ENCODE measurements at regions not wholly inside any gene's neighbourhood (a gene's known extent, or its start where the extent isn't known, plus 50 kb on each side); places are given as distances from the start of the nearest gene placed in this dataset.
"Not testable (repeated sequence)": the region's sequence is repeated elsewhere in the genome, so short reads cannot be mapped to it uniquely, and the experiment has no call there.

DNA sequence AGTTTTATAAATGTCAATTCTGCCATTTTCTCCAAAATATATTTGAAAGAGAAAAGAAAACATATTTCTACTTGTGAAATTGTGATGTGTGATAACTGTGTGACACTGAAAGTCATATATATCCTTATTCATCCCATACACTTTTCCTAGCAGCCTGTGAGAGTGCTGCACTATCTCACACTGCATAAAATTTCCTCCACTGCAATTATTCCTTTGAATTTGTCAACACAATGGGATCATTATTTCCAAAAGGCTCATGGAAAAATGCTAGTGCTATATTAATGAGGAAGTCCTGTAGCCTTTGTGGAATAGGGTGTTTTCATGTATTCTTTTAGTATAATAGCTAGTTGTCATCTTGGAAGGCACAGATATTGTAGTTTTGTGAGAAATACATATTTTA lies 504.1 kb downstream of the RPL10L start:
- Histone ChIP-seq H3K4me1 (ENCODE audit: insufficient read depth, low read length) (no peaks in the 10 kb centered on the region), H3K9me3 (ENCODE audit: control insufficient read depth, insufficient read depth, low read length) (no peaks in the 10 kb centered on the region; the same call in 1 of the 2 replicates), H3K9ac (ENCODE audit: low read depth, low read length) (no peak overlapping the region), H3K36me3 (ENCODE audit: insufficient read depth, low read length) (no peaks in the 10 kb centered on the region)

GRCh38 chr14:46147024-46147423 lies 504.6 kb downstream of the RPL10L start:
- Histone ChIP-seq H3K9me3 (ENCODE audit: control insufficient read depth, insufficient read depth, low read length) (no peaks in the 10 kb centered on the region; the same call in 1 of the 2 replicates), H3K9ac (ENCODE audit: low read depth, low read length) (no peak overlapping the region), H3K4me1 (ENCODE audit: insufficient read depth, low read length) (no peaks in the 10 kb centered on the region), H3K36me3 (ENCODE audit: insufficient read depth, low read length) (no peaks in the 10 kb centered on the region)

DNA sequence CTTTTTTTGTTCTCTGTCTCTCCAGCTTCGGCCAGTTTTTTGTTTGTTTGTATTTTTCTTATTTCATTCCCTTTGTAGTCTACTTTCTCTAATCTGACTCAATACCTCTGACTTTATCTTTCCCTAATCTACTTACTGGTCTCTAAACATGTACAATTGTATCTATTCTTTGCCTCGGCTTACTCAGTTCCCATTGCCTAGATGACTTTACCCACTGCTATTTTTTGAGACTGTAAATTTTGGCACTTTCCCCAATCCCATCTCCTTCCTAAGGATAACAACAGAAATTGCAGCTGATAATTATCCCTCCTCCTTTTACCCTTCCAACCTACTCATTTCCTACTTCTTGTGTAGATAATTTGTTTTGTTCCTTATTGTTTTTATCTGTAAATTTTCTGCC lies 511.1 kb downstream of the RPL10L start:
- Histone ChIP-seq H3K9ac (ENCODE audit: low read depth, low read length) (no peak overlapping the region), H3K36me3 (ENCODE audit: insufficient read depth, low read length) (no peaks in the 10 kb centered on the region), H3K9me3 (ENCODE audit: control insufficient read depth, insufficient read depth, low read length) (no peaks in the 10 kb centered on the region), H3K4me1 (ENCODE audit: insufficient read depth, low read length) (peaks cover 5% of the 10 kb centered on the region; the same call in 1 of the 2 replicates)

- Histone ChIP-seq H3K9ac (ENCODE audit: low read depth, low read length) (no peak overlapping the region), H3K4me1 (ENCODE audit: insufficient read depth, low read length) (peaks cover 5% of the 10 kb centered on the region; the same call in 1 of the 2 replicates), H3K9me3 (ENCODE audit: control insufficient read depth, insufficient read depth, low read length) (no peaks in the 10 kb centered on the region), H3K36me3 (ENCODE audit: insufficient read depth, low read length) (no peaks in the 10 kb centered on the region)
These were observed 511.9 kb downstream of the RPL10L start for GRCh38 chr14:46139649-46140048.

- no peaks in the 10 kb centered on the region for H3K9me3 ChIP-seq (ENCODE audit: control insufficient read depth, insufficient read depth, low read length)
- peaks cover 5% of the 10 kb centered on the region; the same call in 1 of the 2 replicates for H3K4me1 ChIP-seq (ENCODE audit: insufficient read depth, low read length)
- H3K9ac ChIP-seq (ENCODE audit: low read depth, low read length), result no peak overlapping the region
- H3K36me3 ChIP-seq (ENCODE audit: insufficient read depth, low read length), result no peaks in the 10 kb centered on the region
These were observed 513.8 kb downstream of the RPL10L start for GRCh38 chr14:46137786-46138185.

DNA sequence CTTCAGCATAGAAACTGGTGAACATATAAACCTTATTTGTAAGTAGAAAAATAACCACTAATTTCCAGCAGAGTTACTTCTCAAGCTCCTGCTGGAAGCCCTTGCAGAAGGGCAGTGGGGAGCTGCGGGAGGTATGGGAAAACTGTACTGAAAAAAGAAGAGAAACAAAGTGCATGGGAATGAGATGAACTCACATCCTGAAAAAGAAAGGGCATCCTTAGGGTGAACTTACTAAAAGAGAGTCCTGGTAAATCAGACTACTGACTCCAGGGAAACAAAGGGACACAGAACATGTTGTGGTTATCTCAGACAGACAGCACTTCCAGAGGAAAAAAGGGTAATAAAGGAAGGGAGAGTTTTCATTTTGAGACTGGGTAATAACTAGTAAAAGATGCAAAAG lies 515.1 kb downstream of the RPL10L start:
- Histone ChIP-seq H3K36me3 (ENCODE audit: insufficient read depth, low read length) (no peaks in the 10 kb centered on the region), H3K9ac (ENCODE audit: low read depth, low read length) (no peak overlapping the region), H3K4me1 (ENCODE audit: insufficient read depth, low read length) (peaks cover 5% of the 10 kb centered on the region; the same call in 1 of the 2 replicates), H3K9me3 (ENCODE audit: control insufficient read depth, insufficient read depth, low read length) (no peaks in the 10 kb centered on the region)

DNA sequence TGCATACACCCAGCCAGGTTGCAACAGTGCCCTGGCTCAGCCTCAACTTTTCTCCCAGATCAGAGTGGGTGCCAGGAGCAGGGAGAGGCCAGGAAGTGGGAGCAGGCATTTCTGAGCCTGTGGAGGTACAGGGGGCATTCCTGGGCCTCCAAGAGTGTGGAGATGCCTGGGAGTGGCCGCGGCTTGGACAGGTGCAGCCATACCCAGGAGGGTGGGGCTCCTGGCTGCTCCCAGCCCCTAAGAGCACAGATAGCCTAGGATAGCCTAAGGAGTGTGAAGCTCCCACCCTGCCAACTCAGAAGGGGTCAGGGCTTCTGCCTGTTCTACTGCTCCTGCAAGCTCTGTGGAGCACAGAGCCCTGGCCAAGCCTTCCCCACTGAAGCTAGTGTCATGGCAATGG lies 543.4 kb downstream of the RPL10L start:
- Histone ChIP-seq H3K9ac (ENCODE audit: low read depth, low read length) (no peak overlapping the region), H3K9me3 (ENCODE audit: control insufficient read depth, insufficient read depth, low read length) (peaks cover 3% of the 10 kb centered on the region; the same call in 1 of the 2 replicates), H3K4me1 (ENCODE audit: insufficient read depth, low read length) (no peaks in the 10 kb centered on the region), H3K36me3 (ENCODE audit: insufficient read depth, low read length) (no peaks in the 10 kb centered on the region)

- H3K9ac ChIP-seq (ENCODE audit: low read depth, low read length); H3K9me3 ChIP-seq (ENCODE audit: control insufficient read depth, insufficient read depth, low read length); H3K4me1 ChIP-seq (ENCODE audit: insufficient read depth, low read length); H3K36me3 ChIP-seq (ENCODE audit: insufficient read depth, low read length): not testable (repeated sequence)
These were observed 550.7 kb downstream of the RPL10L start for GRCh38 chr14:46100901-46101300.

- no peaks in the 10 kb centered on the region for H3K36me3 ChIP-seq (ENCODE audit: insufficient read depth, low read length)
- H3K4me1 ChIP-seq (ENCODE audit: insufficient read depth, low read length), result no peaks in the 10 kb centered on the region
- H3K9me3 ChIP-seq (ENCODE audit: control insufficient read depth, insufficient read depth, low read length), result no peaks in the 10 kb centered on the region
- H3K9ac ChIP-seq (ENCODE audit: low read depth, low read length), result no peak overlapping the region
These were observed 559.8 kb downstream of the RPL10L start for GRCh38 chr14:46091819-46092218.

GRCh38 chr14:46087604-46088003 lies 564.0 kb downstream of the RPL10L start:
- Histone ChIP-seq H3K9ac (ENCODE audit: low read depth, low read length) (no peak overlapping the region), H3K4me1 (ENCODE audit: insufficient read depth, low read length) (no peaks in the 10 kb centered on the region), H3K36me3 (ENCODE audit: insufficient read depth, low read length) (no peaks in the 10 kb centered on the region), H3K9me3 (ENCODE audit: control insufficient read depth, insufficient read depth, low read length) (no peaks in the 10 kb centered on the region)

- no peaks in the 10 kb centered on the region for H3K36me3 ChIP-seq (ENCODE audit: insufficient read depth, low read length)
- H3K4me1 ChIP-seq (ENCODE audit: insufficient read depth, low read length), result no peaks in the 10 kb centered on the region
- no peaks in the 10 kb centered on the region for H3K9me3 ChIP-seq (ENCODE audit: control insufficient read depth, insufficient read depth, low read length)
- H3K9ac ChIP-seq (ENCODE audit: low read depth, low read length), result no peak overlapping the region
These were observed 577.5 kb downstream of the RPL10L start for GRCh38 chr14:46074061-46074460.

DNA sequence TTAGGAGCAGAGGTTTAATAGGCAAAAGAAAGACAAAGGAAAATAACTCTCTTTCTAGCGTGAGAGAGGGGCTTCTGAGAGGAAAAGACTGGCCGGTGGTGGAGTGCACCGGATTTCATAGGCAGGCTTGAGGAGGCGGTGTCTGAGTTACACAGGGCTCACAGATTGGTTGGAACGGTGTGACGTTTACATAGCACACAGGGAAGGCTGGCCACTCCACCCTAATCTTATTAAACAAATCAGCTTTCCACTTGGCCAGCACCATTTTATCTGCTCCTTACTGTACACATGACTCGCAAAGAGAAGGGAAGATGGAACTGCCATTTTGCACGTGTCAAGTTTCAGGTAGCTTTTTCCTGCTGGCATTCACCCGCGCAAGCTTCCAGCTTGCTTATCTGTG lies 587.7 kb downstream of the RPL10L start:
- Histone ChIP-seq H3K36me3 (ENCODE audit: insufficient read depth, low read length) (no peaks in the 10 kb centered on the region), H3K9me3 (ENCODE audit: control insufficient read depth, insufficient read depth, low read length) (no peaks in the 10 kb centered on the region), H3K4me1 (ENCODE audit: insufficient read depth, low read length) (no peaks in the 10 kb centered on the region), H3K9ac (ENCODE audit: low read depth, low read length) (no peak overlapping the region; the same call in 1 of the 2 replicates)

- H3K4me1 ChIP-seq (ENCODE audit: insufficient read depth, low read length), result no peaks in the 10 kb centered on the region
- H3K9me3 ChIP-seq (ENCODE audit: control insufficient read depth, insufficient read depth, low read length), result no peaks in the 10 kb centered on the region
- H3K36me3 ChIP-seq (ENCODE audit: insufficient read depth, low read length), result no peaks in the 10 kb centered on the region
- H3K9ac ChIP-seq (ENCODE audit: low read depth, low read length), result no peak overlapping the region
These were observed 592.5 kb downstream of the RPL10L start for GRCh38 chr14:46058964-46059563.

DNA sequence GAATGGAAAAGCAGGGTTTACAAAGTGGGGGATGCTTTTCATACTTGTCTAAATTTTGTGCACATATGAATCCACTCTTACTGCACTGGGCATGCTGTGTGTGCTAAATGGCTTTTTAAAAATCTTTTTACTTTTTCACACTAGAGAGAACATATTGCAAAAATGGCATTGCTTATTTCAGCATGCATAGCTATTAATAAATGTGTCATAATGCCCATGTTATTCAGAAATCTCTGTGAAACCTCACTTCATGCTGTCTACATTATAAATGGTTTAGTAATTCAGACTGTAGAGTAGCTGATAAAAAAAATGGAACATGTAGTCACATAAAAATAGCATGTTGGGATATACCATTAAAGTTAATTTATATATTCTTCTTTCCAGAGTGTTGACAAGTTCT lies 593.8 kb downstream of the RPL10L start:
- H3K36me3 ChIP-seq (ENCODE audit: insufficient read depth, low read length), result no peaks in the 10 kb centered on the region
- no peak overlapping the region for H3K9ac ChIP-seq (ENCODE audit: low read depth, low read length)
- no peaks in the 10 kb centered on the region for H3K4me1 ChIP-seq (ENCODE audit: insufficient read depth, low read length)
- no peaks in the 10 kb centered on the region for H3K9me3 ChIP-seq (ENCODE audit: control insufficient read depth, insufficient read depth, low read length)

GRCh38 chr14:46054526-46054925 lies 597.1 kb downstream of the RPL10L start:
- Histone ChIP-seq H3K9me3 (ENCODE audit: control insufficient read depth, insufficient read depth, low read length) (no peaks in the 10 kb centered on the region), H3K4me1 (ENCODE audit: insufficient read depth, low read length) (0 out of 2 replicates have a peak, but pooled peaks cover 4% of the 10 kb centered on the region), H3K36me3 (ENCODE audit: insufficient read depth, low read length) (no peaks in the 10 kb centered on the region), H3K9ac (ENCODE audit: low read depth, low read length) (no peak overlapping the region)
